Stimulated activated CD4-positive, alpha-beta T cell treated with anti-CD3 and anti-CD28 coated beads, TNF-alpha, amount 100 ng/mL, for 1 hour (primary cell): ENCODE measurements at regions not wholly inside any gene's neighbourhood (a gene's known extent, or its start where the extent isn't known, plus 50 kb on each side); places are given as distances from the start of the nearest gene placed in this dataset.
"Not testable (repeated sequence)": the region's sequence is repeated elsewhere in the genome, so short reads cannot be mapped to it uniquely, and the experiment has no call there.

Experiments used
- DNase-seq, 3 donors: peaks; one replicate each; pipeline ENCODE4 v3.0.0-alpha.2; 2020; ENCODE audit warnings: low read depth in 3 of 3, low spot score in 1 of 3

- no peak for DNase-seq
Measured at GRCh38 chr10:85111271-85111670, 782.9 kb downstream of the CCSER2 start.

- DNase-seq = no peak
Measured at GRCh38 chr10:85124603-85125051, 796.2 kb downstream of the CCSER2 start.

- no peak for DNase-seq
Measured at GRCh38 chr10:85137253-85137652, 808.9 kb downstream of the CCSER2 start.

GRCh38 chr10:85138046-85138445 lies 809.7 kb downstream of the CCSER2 start:
- no peak for DNase-seq

- DNase-seq = no peak
Measured at GRCh38 chr10:85139124-85139523, 810.7 kb downstream of the CCSER2 start.

GRCh38 chr10:85141520-85141919 lies 813.1 kb downstream of the CCSER2 start:
- DNase-seq = not testable (repeated sequence)

GRCh38 chr10:85145966-85146365 lies 817.6 kb downstream of the CCSER2 start:
- no peak for DNase-seq

- no peak for DNase-seq
Measured at GRCh38 chr10:85147346-85148250, 819.2 kb downstream of the CCSER2 start.

GRCh38 chr10:85148693-85149640 lies 820.6 kb downstream of the CCSER2 start:
- no peak for DNase-seq

GRCh38 chr10:85149766-85150165 lies 821.4 kb downstream of the CCSER2 start:
- DNase-seq = no peak

- no peak for DNase-seq
Measured at GRCh38 chr10:85151506-85151905, 823.1 kb downstream of the CCSER2 start.

GRCh38 chr10:85152496-85152895 lies 824.1 kb downstream of the CCSER2 start:
- DNase-seq = no peak

GRCh38 chr10:85152911-85153310 lies 824.5 kb downstream of the CCSER2 start:
- DNase-seq = no peak

GRCh38 chr10:85157206-85157605 lies 828.8 kb downstream of the CCSER2 start:
- DNase-seq = no peak

GRCh38 chr10:85168243-85168642 lies 839.9 kb downstream of the CCSER2 start:
- DNase-seq = no peak

GRCh38 chr10:85170026-85170425 lies 841.6 kb downstream of the CCSER2 start:
- no peak for DNase-seq

- DNase-seq = no peak
Measured at GRCh38 chr10:85175635-85176034, 847.2 kb downstream of the CCSER2 start.

- DNase-seq = no peak
Measured at GRCh38 chr10:85177767-85178166, 849.4 kb downstream of the CCSER2 start.

GRCh38 chr10:85187047-85187446 lies 858.7 kb downstream of the CCSER2 start:
- DNase-seq = no peak

GRCh38 chr10:85188770-85189484 lies 860.5 kb downstream of the CCSER2 start:
- DNase-seq = no peak

- DNase-seq = no peak
Measured at GRCh38 chr10:85193796-85194195, 865.4 kb downstream of the CCSER2 start.
